Suprapubic skin (tissue), 2 donors: ENCODE measurements at regions not wholly inside any gene's neighbourhood (a gene's known extent, or its start where the extent isn't known, plus 50 kb on each side); places are given as distances from the start of the nearest gene placed in this dataset.

Source experiments
- EP300 ChIP-seq: sonication (generic); formaldehyde crosslinking; IDR thresholded peaks from one replicate; pipeline ENCODE4 v1.6.1; 2017; ENCODE audit warnings: antibody characterized with exemption
- POLR2A ChIP-seq, 2 donors: fragments of 450-650 bp; IDR thresholded peaks; one replicate each; pipeline ENCODE4 v1.6.1; 2017; ENCODE audit warnings: antibody characterized with exemption in 2 of 2, mild to moderate bottlenecking in 2 of 2, moderate library complexity in 2 of 2

GRCh38 chr7:142638581-142638980 lies 110.7 kb upstream of the PRSS1 start:
- TF ChIP-seq POLR2A (IDR thresholded peaks at IDR 0.05) (no peak), EP300 (no peak)
